GM10266 (cell line): ENCODE measurements at regions not wholly inside any gene's neighbourhood (a gene's known extent, or its start where the extent isn't known, plus 50 kb on each side); places are given as distances from the start of the nearest gene placed in this dataset.

Experiments
- DNase-seq: peaks from one replicate; pipeline ENCODE4 v3.0.0; 2012; ENCODE audit errors: extremely low spot score
- TF ChIP-seq, protein P1 (sequence below): IDR thresholded peaks from 2 replicates; pipeline ENCODE4 v1.5.1; 2012; ENCODE audit warnings: mild to moderate bottlenecking, low read depth; ENCODE audit not compliant: control insufficient read depth, insufficient read depth; ENCODE audit errors: missing control alignments

DNA sequence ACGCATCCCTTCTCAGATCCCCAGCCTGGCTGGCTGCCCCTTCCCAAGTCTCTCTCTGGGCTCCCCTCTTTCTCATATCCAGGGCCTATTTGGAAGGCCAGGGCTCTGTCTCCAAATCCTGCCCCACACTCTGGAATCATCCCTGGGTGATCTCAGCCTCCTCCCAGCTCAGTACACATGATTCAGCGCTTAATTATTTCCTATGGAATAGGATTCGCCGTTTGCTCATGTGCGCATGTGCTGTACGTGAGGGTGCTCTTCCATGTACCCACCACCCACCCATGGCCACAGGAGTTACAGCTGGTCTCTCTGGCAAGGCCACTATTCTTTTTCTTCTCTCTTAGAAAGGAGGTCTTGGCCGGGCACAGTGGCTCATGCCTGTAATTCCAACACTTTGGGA, 81.7 kb upstream of the FOXP4 start:
- TF ChIP-seq, protein P1, sequence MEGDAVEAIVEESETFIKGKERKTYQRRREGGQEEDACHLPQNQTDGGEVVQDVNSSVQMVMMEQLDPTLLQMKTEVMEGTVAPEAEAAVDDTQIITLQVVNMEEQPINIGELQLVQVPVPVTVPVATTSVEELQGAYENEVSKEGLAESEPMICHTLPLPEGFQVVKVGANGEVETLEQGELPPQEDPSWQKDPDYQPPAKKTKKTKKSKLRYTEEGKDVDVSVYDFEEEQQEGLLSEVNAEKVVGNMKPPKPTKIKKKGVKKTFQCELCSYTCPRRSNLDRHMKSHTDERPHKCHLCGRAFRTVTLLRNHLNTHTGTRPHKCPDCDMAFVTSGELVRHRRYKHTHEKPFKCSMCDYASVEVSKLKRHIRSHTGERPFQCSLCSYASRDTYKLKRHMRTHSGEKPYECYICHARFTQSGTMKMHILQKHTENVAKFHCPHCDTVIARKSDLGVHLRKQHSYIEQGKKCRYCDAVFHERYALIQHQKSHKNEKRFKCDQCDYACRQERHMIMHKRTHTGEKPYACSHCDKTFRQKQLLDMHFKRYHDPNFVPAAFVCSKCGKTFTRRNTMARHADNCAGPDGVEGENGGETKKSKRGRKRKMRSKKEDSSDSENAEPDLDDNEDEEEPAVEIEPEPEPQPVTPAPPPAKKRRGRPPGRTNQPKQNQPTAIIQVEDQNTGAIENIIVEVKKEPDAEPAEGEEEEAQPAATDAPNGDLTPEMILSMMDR, result no peak
- DNase-seq, result no peak

DNA sequence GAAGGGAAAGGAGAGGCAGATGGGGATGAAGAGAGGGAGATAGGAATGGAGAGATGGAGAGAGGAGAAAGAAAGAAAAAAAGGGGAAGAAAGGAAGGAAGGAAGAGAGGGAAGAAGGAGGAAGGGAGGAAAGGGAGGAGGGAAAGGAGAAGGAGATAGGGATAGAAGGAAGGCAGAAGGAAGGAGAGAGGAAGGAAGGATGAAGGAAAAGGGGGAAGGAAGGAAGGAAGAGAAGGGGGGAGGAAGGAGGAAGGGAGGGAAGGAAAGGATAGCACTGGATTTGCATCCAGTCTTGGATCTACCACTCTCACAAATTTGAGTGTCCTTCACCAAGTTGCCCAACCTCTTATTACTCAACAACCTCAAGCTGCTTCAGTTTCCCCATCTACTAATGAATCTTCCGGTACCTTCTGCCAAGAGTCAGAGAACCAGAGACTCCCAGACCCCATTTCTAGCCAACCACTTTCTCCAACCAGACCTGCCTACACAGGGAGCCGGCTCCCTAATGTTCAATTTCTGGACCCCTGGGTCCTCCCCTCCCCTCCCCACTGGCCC, 79.7 kb upstream of the FOXP4 start:
- no peak for DNase-seq
- TF ChIP-seq, protein P1, result no peak

DNA sequence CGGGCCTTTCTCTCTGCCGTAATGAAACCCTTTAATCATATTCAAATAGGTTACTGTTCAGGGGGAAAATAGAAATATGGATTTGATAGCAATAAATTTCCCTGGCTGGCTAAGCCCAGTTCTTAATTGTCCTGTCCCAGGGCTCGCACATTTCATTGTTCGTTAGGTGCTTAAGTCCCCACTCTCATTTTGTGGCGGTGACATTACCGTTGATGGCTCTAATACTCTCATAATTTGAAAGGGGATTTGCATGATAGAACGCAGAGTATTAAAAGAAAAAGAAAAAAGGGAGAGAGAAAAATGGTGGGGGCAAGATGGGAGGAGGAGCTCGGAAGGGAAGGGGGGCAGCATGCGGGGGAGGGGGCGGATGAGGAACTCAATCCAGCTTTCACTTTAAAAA, 79.1 kb upstream of the FOXP4 start:
- DNase-seq, result no peak
- TF ChIP-seq, protein P1, result no peak

DNA sequence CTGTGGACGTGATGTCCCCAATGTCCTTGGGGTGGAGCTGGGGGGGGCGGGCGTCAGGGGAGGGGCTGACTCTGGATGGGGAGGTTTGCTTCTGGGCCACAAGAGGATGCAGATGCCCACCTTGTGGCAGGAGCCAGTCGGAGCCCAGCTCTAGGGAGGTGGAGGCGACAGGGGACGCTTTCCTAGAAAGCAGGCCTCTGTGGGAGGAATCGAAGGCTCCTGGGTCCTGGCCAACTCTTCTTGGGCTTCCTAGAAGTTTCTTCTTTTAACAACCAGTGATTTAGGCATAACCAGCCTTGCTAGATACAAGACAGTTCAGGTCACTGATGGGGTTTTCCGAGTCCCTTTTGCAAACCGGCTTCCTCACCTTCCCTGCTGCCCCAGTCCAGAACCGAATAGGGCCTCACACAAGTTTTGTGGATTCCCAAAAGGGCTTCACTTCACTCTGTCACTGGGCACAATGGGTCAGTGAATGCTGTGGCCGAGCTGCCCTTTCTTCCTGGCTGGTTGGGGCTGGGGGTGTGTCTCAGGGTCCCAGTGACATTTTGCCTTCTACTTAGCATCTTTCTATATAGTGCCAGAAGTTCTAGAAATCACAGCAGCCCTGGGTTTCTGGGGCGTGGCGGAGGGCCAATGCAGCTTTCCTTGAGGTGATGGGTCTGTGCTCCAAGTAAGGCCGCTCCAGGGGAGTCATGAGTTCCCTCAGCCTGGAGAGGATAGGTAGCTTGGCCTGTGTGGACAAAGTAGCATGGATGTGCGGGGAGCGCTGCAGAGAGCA, 78.4 kb upstream of the FOXP4 start:
- DNase-seq, result no peak
- TF ChIP-seq, protein P1, result no peak

DNA sequence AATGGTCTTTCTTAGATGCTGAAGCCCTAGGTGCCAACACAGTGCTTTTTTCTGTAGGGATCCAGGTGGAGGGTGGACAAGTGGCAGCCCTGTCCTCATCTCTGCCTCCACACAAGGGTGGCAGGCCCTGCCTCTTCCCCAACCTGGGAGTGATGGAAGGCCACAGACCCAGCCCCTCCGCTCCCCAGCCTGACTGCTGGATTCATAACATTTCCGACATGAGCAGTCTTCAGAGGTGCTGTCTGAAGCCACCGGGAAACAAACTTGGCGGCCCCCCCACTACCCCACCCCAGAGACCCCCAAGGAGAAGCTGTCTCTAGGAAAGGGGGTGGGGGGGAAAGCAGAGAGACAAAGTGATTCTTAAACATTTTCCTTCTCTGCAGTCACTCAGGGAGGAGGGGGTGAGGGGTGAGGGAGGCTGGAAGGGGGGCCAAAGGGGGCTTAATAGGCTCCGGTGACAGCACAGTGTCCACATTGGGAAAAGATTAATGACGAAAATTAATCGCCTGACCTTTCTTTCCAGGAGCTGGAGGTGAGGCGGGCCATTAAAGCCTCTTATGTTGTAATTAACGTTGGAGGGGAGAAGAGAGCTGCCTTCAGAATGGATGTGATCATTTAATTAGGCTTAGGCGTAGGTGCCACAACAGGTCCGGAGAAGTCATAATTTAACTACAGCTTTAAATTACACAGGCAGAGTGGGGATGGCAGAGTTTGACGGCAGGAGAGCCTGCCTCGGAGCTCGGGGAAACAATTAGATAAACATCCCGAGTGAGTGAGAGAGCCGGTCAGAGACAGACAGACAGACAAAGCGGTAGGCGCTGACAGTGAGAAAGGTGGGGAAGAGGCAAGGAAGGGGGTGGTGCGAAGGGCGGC, 76.8 kb upstream of the FOXP4 start:
- TF ChIP-seq, protein P1, result no peak
- DNase-seq, result no peak

DNA sequence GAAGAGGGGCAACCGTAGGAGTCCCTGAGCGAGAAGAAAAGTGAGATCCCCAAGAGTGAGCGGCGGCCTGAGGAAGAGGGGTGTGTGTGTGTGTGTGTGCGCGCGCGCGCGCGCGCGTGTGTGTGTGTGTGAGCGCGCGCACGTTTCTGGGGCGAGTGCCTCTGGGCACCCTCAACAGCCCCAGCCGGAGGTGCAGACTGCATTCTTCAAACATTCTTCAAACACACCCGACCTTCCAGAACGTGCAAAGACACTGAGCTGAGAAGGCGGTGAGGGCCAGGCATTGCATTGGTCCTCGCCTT, 76.2 kb upstream of the FOXP4 start:
- TF ChIP-seq, protein P1, result no peak
- no peak for DNase-seq
